ENCODE measurements at regions not wholly inside any gene's neighbourhood (a gene's known extent, or its start where the extent isn't known, plus 50 kb on each side); places are given as distances from the start of the nearest gene placed in this dataset.

GRCh38 chr3:106768941-106769480 is 608.2 kb upstream of the CCDC54 start:
- no peak for DNase-seq
- no peaks in the 10 kb centered on the region for H3K9me3 Mint-ChIP-seq
- POLR2A ChIA-PET, result no interaction called here
- H3K4me1 Mint-ChIP-seq, result no peaks in the 10 kb centered on the region
- no peaks in the 10 kb centered on the region for H3K36me3 Mint-ChIP-seq (ENCODE audit: low read depth)
- no peaks in the 10 kb centered on the region for H3K27me3 Mint-ChIP-seq
- CTCF ChIA-PET, result no interaction called here
- H3K27ac Mint-ChIP-seq, result no peak overlapping the region
- no peak overlapping the region for H3K4me3 Mint-ChIP-seq

DNA sequence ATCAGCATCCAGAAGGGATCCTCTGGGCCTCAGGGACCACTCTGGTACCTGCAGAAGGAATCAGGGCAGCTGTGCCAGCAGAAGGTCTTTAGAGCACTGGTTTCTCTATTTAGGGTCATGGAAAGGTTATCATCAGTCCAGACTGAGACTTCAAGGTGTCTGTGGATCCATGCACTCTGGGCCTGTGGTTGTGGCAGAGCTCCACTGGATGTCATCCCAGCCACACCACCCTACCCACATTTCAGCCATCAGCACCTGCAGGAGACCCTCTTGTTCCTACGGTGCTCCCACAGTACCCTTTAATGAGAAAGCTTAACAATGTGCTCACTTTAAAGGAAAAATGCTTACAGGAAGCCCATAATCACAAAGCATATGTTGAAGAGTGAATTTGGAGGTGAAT is 603.4 kb upstream of the CCDC54 start:
- Mint-ChIP-seq H3K36me3 (ENCODE audit: low read depth) (no peaks in the 10 kb centered on the region), H3K4me3 (no peak overlapping the region), H3K9me3 (no peaks in the 10 kb centered on the region), H3K27ac (no peak overlapping the region), H3K4me1 (no peaks in the 10 kb centered on the region), H3K27me3 (no peaks in the 10 kb centered on the region)
- DNase-seq, result no peak
- ChIA-PET POLR2A (no interaction called here), CTCF (no interaction called here)

- ChIA-PET POLR2A (no interaction called here), CTCF (no interaction called here)
- DNase-seq, result no peak
- Mint-ChIP-seq H3K27me3 (no peaks in the 10 kb centered on the region), H3K27ac (no peak overlapping the region), H3K4me1 (no peaks in the 10 kb centered on the region), H3K4me3 (no peak overlapping the region), H3K36me3 (ENCODE audit: low read depth) (no peaks in the 10 kb centered on the region), H3K9me3 (no peaks in the 10 kb centered on the region)
Measured at GRCh38 chr3:106783231-106783630, 594.0 kb upstream of the CCDC54 start.

DNA sequence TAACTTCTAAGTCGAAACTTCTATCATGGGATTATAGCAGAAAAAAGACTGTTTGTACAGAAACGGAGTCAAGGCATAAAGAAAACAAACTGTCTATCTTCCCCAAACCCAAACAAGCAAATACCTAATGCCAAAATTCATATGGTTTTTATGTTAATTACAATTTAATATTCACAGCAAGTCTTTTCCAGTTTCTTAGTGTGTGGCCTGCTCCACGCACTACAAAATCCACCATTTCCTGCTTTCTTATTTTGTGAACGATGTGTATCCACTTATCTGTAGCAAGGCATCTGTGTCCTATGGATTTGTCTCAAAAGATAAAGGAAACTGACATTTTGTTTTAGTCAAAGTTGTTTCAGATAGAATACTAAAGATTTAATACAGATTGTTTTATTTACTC is 588.0 kb upstream of the CCDC54 start:
- ChIA-PET POLR2A (no interaction called here), CTCF (no interaction called here)
- DNase-seq, result no peak
- H3K27me3 Mint-ChIP-seq, result peaks cover 3% of the 10 kb centered on the region
- no peaks in the 10 kb centered on the region for H3K36me3 Mint-ChIP-seq (ENCODE audit: low read depth)
- no peaks in the 10 kb centered on the region for H3K4me1 Mint-ChIP-seq
- H3K9me3 Mint-ChIP-seq, result peaks cover 2% of the 10 kb centered on the region
- no peak overlapping the region for H3K27ac Mint-ChIP-seq
- H3K4me3 Mint-ChIP-seq, result no peak overlapping the region

- CTCF ChIA-PET, result no interaction called here
- Mint-ChIP-seq H3K9me3 (peaks cover 2% of the 10 kb centered on the region), H3K27ac (no peak overlapping the region), H3K4me1 (no peaks in the 10 kb centered on the region), H3K4me3 (no peak overlapping the region), H3K27me3 (peaks cover 3% of the 10 kb centered on the region), H3K36me3 (ENCODE audit: low read depth) (no peaks in the 10 kb centered on the region)
- no peak for DNase-seq
- POLR2A ChIA-PET, result no interaction called here
Measured at GRCh38 chr3:106792716-106793115, 584.5 kb upstream of the CCDC54 start.

DNA sequence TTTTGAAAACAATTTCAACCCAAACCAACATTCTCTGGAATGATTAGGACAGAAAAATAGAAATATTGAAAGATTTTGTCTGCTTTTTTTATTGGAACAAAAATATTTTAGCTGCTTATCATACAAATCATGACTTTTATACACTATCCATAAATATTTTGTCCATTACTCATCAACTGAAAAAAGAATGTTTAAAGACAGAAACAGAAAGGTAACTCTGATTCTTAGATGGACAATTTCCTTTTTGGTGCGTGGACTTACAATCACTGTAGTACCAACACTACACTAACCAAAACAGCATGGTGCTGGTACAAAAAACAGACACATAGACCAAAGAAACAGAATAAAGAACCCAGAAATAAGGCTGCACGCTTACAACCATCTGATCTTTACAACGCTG is 582.8 kb upstream of the CCDC54 start:
- Mint-ChIP-seq H3K27ac (no peak overlapping the region), H3K36me3 (ENCODE audit: low read depth) (no peaks in the 10 kb centered on the region), H3K27me3 (peaks cover 2% of the 10 kb centered on the region), H3K4me1 (no peaks in the 10 kb centered on the region), H3K4me3 (no peak overlapping the region), H3K9me3 (peaks cover 2% of the 10 kb centered on the region)
- ChIA-PET CTCF (no interaction called here), POLR2A (no interaction called here)
- no peak for DNase-seq

- H3K27ac Mint-ChIP-seq, result no peak overlapping the region
- H3K4me1 Mint-ChIP-seq, result no peaks in the 10 kb centered on the region
- ChIA-PET CTCF (no interaction called here), POLR2A (no interaction called here)
- H3K36me3 Mint-ChIP-seq (ENCODE audit: low read depth), result no peaks in the 10 kb centered on the region
- DNase-seq, result no peak
- peaks cover 2% of the 10 kb centered on the region for H3K27me3 Mint-ChIP-seq
- H3K9me3 Mint-ChIP-seq, result peaks cover 2% of the 10 kb centered on the region
- H3K4me3 Mint-ChIP-seq, result no peak overlapping the region
Measured at GRCh38 chr3:106795553-106795952, 581.7 kb upstream of the CCDC54 start.

GRCh38 chr3:106797461-106797860 is 579.8 kb upstream of the CCDC54 start:
- Mint-ChIP-seq H3K4me1 (no peaks in the 10 kb centered on the region), H3K27ac (no peak overlapping the region), H3K4me3 (no peak overlapping the region), H3K9me3 (peaks cover 2% of the 10 kb centered on the region), H3K27me3 (peaks cover 2% of the 10 kb centered on the region), H3K36me3 (ENCODE audit: low read depth) (no peaks in the 10 kb centered on the region)
- ChIA-PET POLR2A (no interaction called here), CTCF (no interaction called here)
- no peak for DNase-seq

DNA sequence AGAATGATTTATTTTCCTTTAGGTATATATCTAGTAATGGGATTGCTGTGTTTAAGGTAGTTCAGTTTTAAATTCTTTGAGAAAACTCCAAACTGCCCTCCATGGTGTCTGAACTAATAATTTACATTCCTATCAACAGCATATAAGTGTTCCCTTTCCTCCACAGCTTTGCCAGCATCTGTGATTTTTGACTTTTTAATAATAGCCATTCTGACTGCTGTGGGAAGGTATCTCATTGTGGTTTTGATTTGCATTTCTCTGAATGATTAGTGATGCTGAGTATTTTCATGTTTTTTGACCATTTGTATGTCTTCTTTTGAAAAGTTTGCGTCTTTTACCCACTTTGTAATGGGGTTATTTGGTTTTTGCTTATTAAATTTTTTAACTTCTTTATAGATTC is 571.6 kb upstream of the CCDC54 start:
- DNase-seq, result no peak
- H3K27me3 Mint-ChIP-seq, result no peaks in the 10 kb centered on the region
- POLR2A ChIA-PET, result no interaction called here
- no peaks in the 10 kb centered on the region for H3K36me3 Mint-ChIP-seq (ENCODE audit: low read depth)
- CTCF ChIA-PET, result no interaction called here
- no peak overlapping the region for H3K27ac Mint-ChIP-seq
- H3K4me3 Mint-ChIP-seq, result no peak overlapping the region
- H3K4me1 Mint-ChIP-seq, result no peaks in the 10 kb centered on the region
- no peaks in the 10 kb centered on the region for H3K9me3 Mint-ChIP-seq

- POLR2A ChIA-PET, result no interaction called here
- H3K9me3 Mint-ChIP-seq, result no peaks in the 10 kb centered on the region
- CTCF ChIA-PET, result no interaction called here
Measured at GRCh38 chr3:106806964-106807363, 570.3 kb upstream of the CCDC54 start.

DNA sequence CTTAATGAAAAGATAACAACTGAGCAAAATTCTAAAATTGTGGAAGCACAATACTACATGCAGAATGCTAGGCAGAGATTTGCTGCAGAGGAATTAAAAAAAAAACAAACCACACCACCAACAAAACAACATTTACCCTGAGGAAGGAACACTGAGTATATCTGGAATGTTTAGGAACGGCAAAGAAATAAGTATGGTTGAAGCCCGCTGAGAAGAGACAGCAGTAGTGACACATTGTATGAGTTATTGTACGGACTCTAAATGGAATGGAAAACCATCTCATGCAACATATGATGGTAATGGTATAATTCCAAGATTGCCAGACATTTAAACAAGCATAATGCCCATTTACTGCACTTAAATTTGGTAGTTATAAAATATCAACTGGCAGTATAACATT is 568.2 kb upstream of the CCDC54 start:
- no peak overlapping the region for H3K27ac Mint-ChIP-seq
- H3K4me1 Mint-ChIP-seq, result no peaks in the 10 kb centered on the region
- no peaks in the 10 kb centered on the region for H3K27me3 Mint-ChIP-seq
- CTCF ChIA-PET, result no interaction called here
- H3K9me3 Mint-ChIP-seq, result no peaks in the 10 kb centered on the region
- no peaks in the 10 kb centered on the region for H3K36me3 Mint-ChIP-seq (ENCODE audit: low read depth)
- POLR2A ChIA-PET, result no interaction called here
- H3K4me3 Mint-ChIP-seq, result no peak overlapping the region
- DNase-seq, result no peak

More at GRCh38 chr3:106806964-106807363, 570.3 kb upstream of the CCDC54 start:
- H3K27me3 Mint-ChIP-seq, result no peaks in the 10 kb centered on the region
- H3K27ac Mint-ChIP-seq, result no peak overlapping the region
- DNase-seq, result no peak
- no peaks in the 10 kb centered on the region for H3K4me1 Mint-ChIP-seq
- H3K36me3 Mint-ChIP-seq (ENCODE audit: low read depth), result no peaks in the 10 kb centered on the region
- no peak overlapping the region for H3K4me3 Mint-ChIP-seq

DNA sequence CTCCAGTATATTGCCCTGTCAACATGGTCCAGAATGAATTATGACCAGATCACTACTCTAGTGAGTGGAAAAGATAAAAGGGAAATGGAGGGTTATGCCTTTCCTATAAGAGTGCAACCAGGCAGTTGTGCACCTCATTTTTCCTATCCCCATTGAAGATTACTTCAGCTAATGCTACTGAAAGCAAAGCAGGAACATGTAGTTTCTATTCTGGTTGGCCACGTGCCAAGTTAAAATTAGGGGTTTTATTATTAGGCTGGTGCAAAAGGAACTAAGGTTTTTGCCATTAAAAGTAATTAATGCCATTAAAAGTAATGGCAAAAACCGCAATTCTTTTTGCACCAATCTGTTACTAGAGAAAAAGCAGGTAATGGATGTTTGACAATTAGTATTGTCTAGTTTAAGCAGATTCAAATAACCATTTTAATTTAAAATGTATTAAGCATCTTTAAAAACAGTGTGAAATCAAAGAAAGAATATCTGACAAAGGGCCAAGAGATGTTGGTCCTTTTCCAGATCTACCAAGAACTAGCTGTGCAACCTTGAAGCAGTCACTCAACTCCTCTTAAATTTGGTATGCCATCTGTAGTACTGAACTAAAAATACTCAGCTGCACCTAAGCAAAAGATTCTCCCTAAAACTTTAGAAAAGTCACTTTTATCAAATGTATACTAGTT is 567.5 kb upstream of the CCDC54 start:
- CTCF ChIA-PET, result no interaction called here

DNA sequence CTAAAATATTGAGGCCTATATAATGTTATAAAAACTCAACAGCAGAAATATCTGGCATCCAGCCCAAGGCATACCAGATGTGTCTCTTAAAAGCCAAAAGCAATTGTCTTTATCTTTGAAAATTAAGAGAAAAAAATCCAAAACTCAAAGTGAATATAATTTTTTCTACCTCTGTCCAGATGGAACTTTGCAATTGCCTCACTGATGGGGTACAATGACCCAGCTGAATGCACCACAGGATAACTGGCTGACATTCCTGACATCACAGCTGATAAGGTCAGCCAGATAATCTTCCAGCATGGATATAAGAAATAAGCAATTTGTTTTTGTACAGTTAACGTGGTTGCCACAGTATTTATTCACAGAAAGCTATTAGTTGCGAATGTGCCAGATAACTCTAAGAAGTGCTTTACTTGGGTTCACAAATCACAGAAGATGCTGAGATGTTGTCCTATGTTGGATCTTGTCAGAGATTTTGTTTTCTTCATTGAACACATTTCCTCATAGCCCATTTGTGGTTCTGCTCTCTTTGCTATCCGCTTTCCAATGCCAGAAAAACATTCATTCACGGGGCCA is 566.9 kb upstream of the CCDC54 start:
- no peaks in the 10 kb centered on the region for H3K36me3 Mint-ChIP-seq (ENCODE audit: low read depth)
- DNase-seq, result no peak
- H3K27ac Mint-ChIP-seq, result no peak overlapping the region
- ChIA-PET CTCF (no interaction called here), POLR2A (no interaction called here)
- no peaks in the 10 kb centered on the region for H3K9me3 Mint-ChIP-seq
- H3K4me1 Mint-ChIP-seq, result no peaks in the 10 kb centered on the region
- H3K27me3 Mint-ChIP-seq, result no peaks in the 10 kb centered on the region
- no peak overlapping the region for H3K4me3 Mint-ChIP-seq

More for the DNA sequence above, 567.5 kb upstream of the CCDC54 start:
- Mint-ChIP-seq H3K4me1 (no peaks in the 10 kb centered on the region), H3K36me3 (ENCODE audit: low read depth) (no peaks in the 10 kb centered on the region), H3K4me3 (no peak overlapping the region), H3K27me3 (no peaks in the 10 kb centered on the region), H3K27ac (no peak overlapping the region), H3K9me3 (no peaks in the 10 kb centered on the region)
- POLR2A ChIA-PET, result no interaction called here
- no peak for DNase-seq

- Mint-ChIP-seq H3K36me3 (ENCODE audit: low read depth) (no peaks in the 10 kb centered on the region), H3K9me3 (no peaks in the 10 kb centered on the region), H3K27me3 (no peaks in the 10 kb centered on the region), H3K4me3 (no peak overlapping the region), H3K4me1 (no peaks in the 10 kb centered on the region), H3K27ac (no peak overlapping the region)
- ChIA-PET CTCF (no interaction called here), POLR2A (no interaction called here)
- DNase-seq, result no peak
Measured at GRCh38 chr3:106811376-106811775, 565.9 kb upstream of the CCDC54 start.

Data from activated CD4-positive, alpha-beta memory T cell treated with anti-CD3 and anti-CD28 coated beads, Interleukin-2, amount 10 ng/mL, durations not matched to agents 7 days and 5 days (primary cell).